ENCODE measurements at regions not wholly inside any gene's neighbourhood (a gene's known extent, or its start where the extent isn't known, plus 50 kb on each side); places are given as distances from the start of the nearest gene placed in this dataset.

DNA sequence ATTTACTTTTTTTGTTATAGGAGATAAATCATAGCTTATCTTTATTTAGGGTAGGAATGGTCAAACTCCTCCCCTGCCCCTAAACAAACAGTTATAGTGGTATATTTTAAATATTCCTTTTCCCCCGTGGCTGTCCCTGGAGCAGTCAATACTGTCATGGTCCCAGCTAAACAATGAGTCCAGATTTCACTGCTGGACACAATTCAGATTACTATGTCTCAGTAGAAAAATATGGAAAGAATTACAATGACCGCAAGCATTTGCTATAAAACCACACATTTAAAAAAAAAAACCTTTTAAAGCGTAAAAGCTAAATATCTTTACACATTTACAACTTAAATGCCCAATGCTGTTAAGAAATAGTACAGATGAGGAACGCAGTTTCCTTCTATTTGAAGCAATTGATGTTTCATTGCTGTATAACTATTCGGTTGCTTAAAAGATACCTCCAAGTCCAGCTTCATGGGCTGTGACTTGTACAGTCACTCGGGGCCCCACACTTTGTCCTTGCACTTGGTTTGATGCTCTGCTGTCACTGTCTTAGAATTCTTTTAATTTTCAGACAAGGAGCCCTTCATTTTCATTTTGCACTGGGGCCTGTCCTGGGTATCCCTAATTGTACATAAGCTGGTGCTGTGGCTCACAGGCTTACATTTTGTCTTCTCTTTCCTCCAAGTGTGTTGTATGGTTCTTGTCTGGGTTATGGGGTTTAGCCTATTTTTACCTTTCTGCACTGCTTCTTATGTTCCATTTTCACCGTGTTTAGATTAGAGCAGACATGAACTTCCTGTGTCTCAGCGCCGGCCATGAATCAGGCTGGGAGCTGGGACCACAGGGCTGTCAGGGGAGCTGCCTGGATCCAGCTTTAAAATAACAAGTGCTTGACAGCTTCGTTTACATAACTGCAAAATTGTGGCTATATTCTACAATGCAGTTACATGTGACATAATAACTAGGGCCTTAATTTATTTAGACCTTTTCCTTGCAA is 530.2 kb upstream of the FZD8 start:
- TF ChIP-seq, protein P1, sequence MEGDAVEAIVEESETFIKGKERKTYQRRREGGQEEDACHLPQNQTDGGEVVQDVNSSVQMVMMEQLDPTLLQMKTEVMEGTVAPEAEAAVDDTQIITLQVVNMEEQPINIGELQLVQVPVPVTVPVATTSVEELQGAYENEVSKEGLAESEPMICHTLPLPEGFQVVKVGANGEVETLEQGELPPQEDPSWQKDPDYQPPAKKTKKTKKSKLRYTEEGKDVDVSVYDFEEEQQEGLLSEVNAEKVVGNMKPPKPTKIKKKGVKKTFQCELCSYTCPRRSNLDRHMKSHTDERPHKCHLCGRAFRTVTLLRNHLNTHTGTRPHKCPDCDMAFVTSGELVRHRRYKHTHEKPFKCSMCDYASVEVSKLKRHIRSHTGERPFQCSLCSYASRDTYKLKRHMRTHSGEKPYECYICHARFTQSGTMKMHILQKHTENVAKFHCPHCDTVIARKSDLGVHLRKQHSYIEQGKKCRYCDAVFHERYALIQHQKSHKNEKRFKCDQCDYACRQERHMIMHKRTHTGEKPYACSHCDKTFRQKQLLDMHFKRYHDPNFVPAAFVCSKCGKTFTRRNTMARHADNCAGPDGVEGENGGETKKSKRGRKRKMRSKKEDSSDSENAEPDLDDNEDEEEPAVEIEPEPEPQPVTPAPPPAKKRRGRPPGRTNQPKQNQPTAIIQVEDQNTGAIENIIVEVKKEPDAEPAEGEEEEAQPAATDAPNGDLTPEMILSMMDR (IDR thresholded peaks at IDR 0.05): no peak
- TF ChIP-seq EZH2 (IDR thresholded peaks at IDR 0.05; ENCODE audit: borderline replicate concordance, insufficient read depth, low read depth, low read length, poor library complexity, severe bottlenecking): no peak

Measured in B cell (primary cell).